GM12878 (cell line): ENCODE measurements at regions not wholly inside any gene's neighbourhood (a gene's known extent, or its start where the extent isn't known, plus 50 kb on each side); places are given as distances from the start of the nearest gene placed in this dataset.

Experiments
- ATAC-seq: fragments of 200-7000 bp; cut with Tn5 transposase; 3 replicates; pipeline ENCODE4 v1.9.1; 2020; ENCODE audit warnings: mild to moderate bottlenecking, moderate library complexity
- BruUV-seq: library from RNA; stranded (reverse); fragments of 400-500 nt; replicated peaks from 2 replicates; lab custom pipeline; 2021; lab: Mats Ljungman, UMichigan
- CTCF ChIA-PET: fragments of 300-600 bp; sonication (Branson Sonifier 250); formaldehyde crosslinking; extraction: SDS; loops from one replicate; lab custom pipeline; 2021; ENCODE audit warnings: inconsistent platforms; lab: Yijun Ruan, JAX
- POLR2A ChIA-PET: fragments of 350-600 bp; formaldehyde crosslinking; extraction: SDS; loops from one replicate; lab custom pipeline; 2021; ENCODE audit warnings: inconsistent platforms; lab: Charles Lee
- RAD21 ChIA-PET: fragments of 300-600 bp; sonication (Branson Sonifier 250); formaldehyde crosslinking; loops from one replicate; lab custom pipeline; 2023; ENCODE audit warnings: antibody characterized with exemption; ENCODE audit not compliant: unreplicated experiment; lab: Charles Lee
- SMC1A ChIA-PET: fragments of 300-600 bp; sonication (Branson Sonifier 250); formaldehyde crosslinking; loops from one replicate; lab custom pipeline; 2023; ENCODE audit not compliant: unreplicated experiment, uncharacterized antibody; lab: Charles Lee
- DNase-seq: peaks from one replicate; pipeline ENCODE4 v3.0.0-alpha.2; 2011; ENCODE audit warnings: low read depth, low spot score
- FAIRE-seq: peaks from 3 replicates; lab custom pipeline; 2011; peaks lifted over from hg19 to GRCh38; lab: Jason Lieb, UNC
- H2AFZ ChIP-seq: 2 replicates; pipeline ENCODE4 v1.6.0; 2011; ENCODE audit warnings: low read depth, low read length, control low read depth; ENCODE audit not compliant: control insufficient read depth
- H3K27ac ChIP-seq: 2 replicates; pipeline ENCODE4 v1.5.1; 2011; ENCODE audit warnings: control low read depth; ENCODE audit not compliant: control insufficient read depth, insufficient read depth
- H3K27me3 ChIP-seq, 2 experiments: replicated peaks in 1 of 2; 2 replicates each; pipeline versions ENCODE4 v1.6.0 to v1.6.1; 2011; ENCODE audit warnings: low read length in 1 of 2; ENCODE audit not compliant: control insufficient read depth in 2 of 2, insufficient read depth in 2 of 2
- H3K36me3 ChIP-seq, 2 experiments: 2 replicates each; pipeline ENCODE4 v1.5.1; 2011; ENCODE audit warnings: low read length in 1 of 2; ENCODE audit not compliant: control insufficient read depth in 2 of 2, insufficient read depth in 2 of 2
- H3K4me1 ChIP-seq: 2 replicates; pipeline ENCODE4 v1.6.1; 2011; ENCODE audit warnings: mild to moderate bottlenecking, low read length, moderate library complexity, mixed read lengths; ENCODE audit not compliant: control insufficient read depth, insufficient read depth
- H3K4me2 ChIP-seq: 2 replicates; pipeline ENCODE4 v1.6.0; 2011; ENCODE audit warnings: control low read depth; ENCODE audit not compliant: control insufficient read depth, insufficient read depth
- H3K4me3 ChIP-seq: fragments of 200-600 bp; sonication (generic); 2 replicates; pipeline ENCODE4 v1.5.1; 2016
- H3K79me2 ChIP-seq: 2 replicates; pipeline ENCODE4 v1.6.0; 2011; ENCODE audit warnings: low read length; ENCODE audit not compliant: control insufficient read depth, insufficient read depth
- H3K9ac ChIP-seq: 2 replicates; pipeline ENCODE4 v1.8.0; 2011; ENCODE audit warnings: low read length, control low read depth, mixed read lengths; ENCODE audit not compliant: control insufficient read depth, insufficient read depth
- H3K9me3 ChIP-seq: replicated peaks from 3 replicates; pipeline ENCODE4 v1.5.1; 2011; ENCODE audit warnings: mild to moderate bottlenecking, low read length; ENCODE audit not compliant: control insufficient read depth, insufficient read depth
- H4K20me1 ChIP-seq: 2 replicates; pipeline ENCODE4 v1.6.0; 2011; ENCODE audit not compliant: control insufficient read depth, insufficient read depth
- ATF7 ChIP-seq: fragments of 450-650 bp; IDR thresholded peaks from 2 replicates; pipeline ENCODE4 v1.6.1; 2016; ENCODE audit warnings: low read depth, mild to moderate bottlenecking
- BCL3 ChIP-seq: IDR thresholded peaks from 2 replicates; pipeline ENCODE4 v1.6.1; 2011; ENCODE audit warnings: borderline replicate concordance, low read depth, mild to moderate bottlenecking, moderate library complexity, low read length; ENCODE audit not compliant: insufficient read depth, poor library complexity, severe bottlenecking
- ETV6 ChIP-seq, 2 experiments: fragments of 450-650 bp in 1 of 2; IDR thresholded peaks in 1 of 2; conservative IDR thresholded peaks in 1 of 2; 2 replicates each; pipeline ENCODE4 v1.6.1; 2014; ENCODE audit warnings: antibody characterized with exemption in 1 of 2, borderline replicate concordance in 1 of 2, low read depth in 1 of 2, mild to moderate bottlenecking in 1 of 2, moderate library complexity in 1 of 2
- SP1 ChIP-seq: IDR thresholded peaks from one replicate; pipeline ENCODE4 v1.6.1; 2011; ENCODE audit warnings: low read depth, low read length
- SREBF2 ChIP-seq: IDR thresholded peaks from 2 replicates; pipeline ENCODE4 v1.6.1; 2012; ENCODE audit warnings: mild to moderate bottlenecking, low read length
- WGBS: methylation state at CpG from one replicate; pipeline ENCODE4 v1.1.6; 2016; ENCODE audit warnings: low lambda C conversion rate; ENCODE audit not compliant: insufficient replicate concordance, insufficient coverage; ENCODE audit errors: missing lambda C conversion rate; 5-methylcytosine and 5-hydroxymethylcytosine counted together
- in situ Hi-C: fragments of 300-500 bp; cut with MboI; formaldehyde crosslinking; loops from 9 replicates; pipeline ENCODE4 v1.14.3; 2018; ENCODE audit warnings: mixed read lengths
- intact Hi-C: fragments of 100-400 bp; cut with micrococcal nuclease; formaldehyde crosslinking; loops from one replicate; pipeline ENCODE4 v1.14.2; 2022; ENCODE audit not compliant: unreplicated experiment
- TF ChIP-seq, protein P1 (sequence below): fragments of 450-650 bp; IDR thresholded peaks from 2 replicates; pipeline ENCODE4 v1.6.1; 2017; ENCODE audit warnings: mild to moderate bottlenecking

- TF ChIP-seq BCL3 (peak; percentile 69), ETV6 (conservative IDR thresholded peaks at IDR 0.05 in 1 of 2, IDR thresholded peaks at IDR 0.05 in 1 of 2; ENCODE audit: borderline replicate concordance in 1 of 2, low read depth in 1 of 2) (peak in 1 of 2 experiments; percentile 80; a peak in 1 of 4 replicates), ATF7 (peak; percentile 74), SP1 (no peak)
- TF ChIP-seq, all 136 proteins: peak for 53
Observed at GRCh38 chr3:72176537-72177041, 391.6 kb upstream of the PROK2 start (continued).

DNA sequence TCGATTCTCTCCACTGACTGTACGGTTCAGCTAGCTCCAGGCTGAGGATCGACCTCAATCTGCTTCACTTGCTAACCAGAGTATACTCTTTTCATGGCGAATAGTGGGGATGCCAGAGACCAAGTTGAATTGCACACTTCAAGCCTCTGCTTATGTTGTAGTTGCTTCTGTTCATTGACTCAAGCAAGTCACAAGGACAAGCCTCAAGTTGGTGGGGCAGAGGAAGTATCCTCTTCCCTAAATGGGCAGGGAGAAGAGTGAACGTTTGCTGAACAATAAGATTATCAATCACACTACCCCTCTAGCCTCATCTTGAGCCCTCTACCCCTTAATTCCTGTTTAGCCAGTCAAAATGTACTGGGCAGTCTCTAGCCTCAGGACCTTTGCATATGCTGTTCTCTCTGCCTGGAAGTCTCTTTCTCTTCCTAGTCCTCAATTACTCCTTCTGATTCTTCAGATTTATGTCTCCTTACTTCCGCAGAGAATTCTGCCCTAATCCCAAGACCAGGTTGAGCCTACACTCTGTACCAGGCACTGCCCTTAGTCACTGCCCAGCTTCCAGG is 390.4 kb upstream of the PROK2 start:
- H3K79me2 ChIP-seq = no peaks in the 10 kb centered on the region
- no peaks in the 10 kb centered on the region for H4K20me1 ChIP-seq
- H3K9ac ChIP-seq = no peak overlapping the region
- ChIA-PET POLR2A (interaction anchor here (2.2 kb wide), 1 partner anchor 10 kb away, joined by 10 read pairs; no protein-coding TSS in a partner anchor), RAD21 (interaction anchor here (1.5 to 2.9 kb wide), 4 partner anchors 9 to 220 kb away, joined by 3 to 23 read pairs (median 10); no protein-coding TSS in a partner anchor), SMC1A (interaction anchor here (1.0 to 6.1 kb wide), 5 partner anchors 10 to 209 kb away, joined by 3 to 44 read pairs (median 7); no protein-coding TSS in a partner anchor), CTCF (interaction anchor here (0.8 to 1.3 kb wide), 2 partner anchors 9 to 190 kb away, joined by 3 to 4 read pairs; no protein-coding TSS in a partner anchor)
- H3K27me3 ChIP-seq = no peaks in the 10 kb centered on the region
- 91% methylated on average over 6 of the region's 6 CpGs for WGBS
- no peak for DNase-seq
- intact Hi-C loops (loop anchor here (5.0 kb wide), 3 partner anchors 267 to 647 kb away; no protein-coding TSS in a partner anchor), in situ Hi-C loops (no loop called here)
- no peak overlapping the region for H2AFZ ChIP-seq
- H3K4me2 ChIP-seq = no peak overlapping the region
- no TSS peak for BruUV-seq
- H3K4me3 ChIP-seq = no peak overlapping the region
- peaks cover 29% of the 10 kb centered on the region for H3K4me1 ChIP-seq
- no peak for TF ChIP-seq SREBF2
- TF ChIP-seq, protein P1, sequence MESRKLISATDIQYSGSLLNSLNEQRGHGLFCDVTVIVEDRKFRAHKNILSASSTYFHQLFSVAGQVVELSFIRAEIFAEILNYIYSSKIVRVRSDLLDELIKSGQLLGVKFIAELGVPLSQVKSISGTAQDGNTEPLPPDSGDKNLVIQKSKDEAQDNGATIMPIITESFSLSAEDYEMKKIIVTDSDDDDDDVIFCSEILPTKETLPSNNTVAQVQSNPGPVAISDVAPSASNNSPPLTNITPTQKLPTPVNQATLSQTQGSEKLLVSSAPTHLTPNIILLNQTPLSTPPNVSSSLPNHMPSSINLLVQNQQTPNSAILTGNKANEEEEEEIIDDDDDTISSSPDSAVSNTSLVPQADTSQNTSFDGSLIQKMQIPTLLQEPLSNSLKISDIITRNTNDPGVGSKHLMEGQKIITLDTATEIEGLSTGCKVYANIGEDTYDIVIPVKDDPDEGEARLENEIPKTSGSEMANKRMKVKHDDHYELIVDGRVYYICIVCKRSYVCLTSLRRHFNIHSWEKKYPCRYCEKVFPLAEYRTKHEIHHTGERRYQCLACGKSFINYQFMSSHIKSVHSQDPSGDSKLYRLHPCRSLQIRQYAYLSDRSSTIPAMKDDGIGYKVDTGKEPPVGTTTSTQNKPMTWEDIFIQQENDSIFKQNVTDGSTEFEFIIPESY = no peak
- H3K36me3 ChIP-seq = no peaks in the 10 kb centered on the region
- FAIRE-seq = no peak
- no peaks in the 10 kb centered on the region; the same call in 2 of the 3 replicates for H3K9me3 ChIP-seq
- H3K27ac ChIP-seq = no peak overlapping the region
- no peak for ATAC-seq
